ENCODE measurements at regions not wholly inside any gene's neighbourhood (a gene's known extent, or its start where the extent isn't known, plus 50 kb on each side); places are given as distances from the start of the nearest gene placed in this dataset.

- Histone ChIP-seq H3K27ac (ENCODE audit: low read depth, low read length) (no peak overlapping the region), H3K4ac (ENCODE audit: low read depth, low read length) (no peak overlapping the region), H2AFZ (ENCODE audit: insufficient read depth, low read length, poor library complexity) (no peak overlapping the region), H3K23ac (ENCODE audit: low read length) (no peak overlapping the region), H3K14ac (ENCODE audit: low read length) (no peak overlapping the region), H2AK5ac (ENCODE audit: low read length) (no peak overlapping the region), H3K18ac (ENCODE audit: low read length) (no peak overlapping the region), H3K79me1 (ENCODE audit: low read length) (peaks cover 5% of the 10 kb centered on the region), H3K27me3 (ENCODE audit: insufficient read depth, low read length) (no peaks in the 10 kb centered on the region), H3K4me3 (ENCODE audit: low read depth, low read length) (no peak overlapping the region), H3K9ac (ENCODE audit: low read length) (no peak overlapping the region), H3K36me3 (ENCODE audit: control insufficient read depth in 1 of 2, insufficient read depth in 2 of 2, low read length in 2 of 2) (no peaks in the 10 kb centered on the region), H2BK5ac (ENCODE audit: low read depth, low read length, poor library complexity) (no peak overlapping the region), H4K91ac (ENCODE audit: low read depth, low read length) (no peak overlapping the region), H4K12ac (ENCODE audit: low read depth, low read length) (no peak overlapping the region), H2BK12ac (ENCODE audit: low read length) (no peak overlapping the region), H3K79me2 (ENCODE audit: control insufficient read depth, insufficient read depth, low read length, poor library complexity) (peaks cover 2% of the 10 kb centered on the region), H3K4me1 (ENCODE audit: control insufficient read depth in 1 of 2, insufficient read depth in 2 of 2, low read length in 2 of 2) (peaks cover 5% of the 10 kb centered on the region in 2 experiments), H2BK120ac (ENCODE audit: insufficient read depth, low read length, poor library complexity) (no peak overlapping the region), H3K4me2 (ENCODE audit: low read length) (no peak overlapping the region), H3K9me3 (ENCODE audit: insufficient read depth, low read depth, low read length) (no peaks in the 10 kb centered on the region), H4K8ac (ENCODE audit: low read depth, low read length) (no peak overlapping the region)
- WGBS (ENCODE audit: extremely low coverage, insufficient coverage, insufficient read length): no CpG with 5 or more reads among the region's 2 CpGs
- DNase-seq: no peak
Measured at GRCh38 chr2:105574796-105575344, 169.8 kb upstream of the NCK2 start.

- Histone ChIP-seq H2BK5ac (ENCODE audit: low read depth, low read length, poor library complexity) (no peak overlapping the region), H4K12ac (ENCODE audit: low read depth, low read length) (no peak overlapping the region), H3K36me3 (ENCODE audit: control insufficient read depth in 1 of 2, insufficient read depth in 2 of 2, low read length in 2 of 2) (no peaks in the 10 kb centered on the region), H4K8ac (ENCODE audit: low read depth, low read length) (no peak overlapping the region), H3K4me1 (ENCODE audit: control insufficient read depth in 1 of 2, insufficient read depth in 2 of 2, low read length in 2 of 2) (peaks cover 5% of the 10 kb centered on the region in 2 experiments), H2AK5ac (ENCODE audit: low read length) (no peak overlapping the region), H3K79me2 (ENCODE audit: control insufficient read depth, insufficient read depth, low read length, poor library complexity) (peaks cover 2% of the 10 kb centered on the region), H3K9ac (ENCODE audit: low read length) (no peak overlapping the region), H3K4ac (ENCODE audit: low read depth, low read length) (no peak overlapping the region), H3K4me2 (ENCODE audit: low read length) (no peak overlapping the region), H3K9me3 (ENCODE audit: insufficient read depth, low read depth, low read length) (no peaks in the 10 kb centered on the region), H3K27me3 (ENCODE audit: insufficient read depth, low read length) (no peaks in the 10 kb centered on the region), H2BK120ac (ENCODE audit: insufficient read depth, low read length, poor library complexity) (no peak overlapping the region), H3K27ac (ENCODE audit: low read depth, low read length) (no peak overlapping the region), H3K79me1 (ENCODE audit: low read length) (peaks cover 5% of the 10 kb centered on the region), H3K4me3 (ENCODE audit: low read depth, low read length) (no peak overlapping the region), H3K18ac (ENCODE audit: low read length) (no peak overlapping the region), H3K23ac (ENCODE audit: low read length) (no peak overlapping the region), H2BK12ac (ENCODE audit: low read length) (no peak overlapping the region), H2AFZ (ENCODE audit: insufficient read depth, low read length, poor library complexity) (no peak overlapping the region), H4K91ac (ENCODE audit: low read depth, low read length) (no peak overlapping the region), H3K14ac (ENCODE audit: low read length) (no peak overlapping the region)
- no CpG with 5 or more reads among the region's 8 CpGs for WGBS (ENCODE audit: extremely low coverage, insufficient coverage, insufficient read length)
- DNase-seq: no peak
Measured at GRCh38 chr2:105573910-105574655, 170.6 kb upstream of the NCK2 start.

DNA sequence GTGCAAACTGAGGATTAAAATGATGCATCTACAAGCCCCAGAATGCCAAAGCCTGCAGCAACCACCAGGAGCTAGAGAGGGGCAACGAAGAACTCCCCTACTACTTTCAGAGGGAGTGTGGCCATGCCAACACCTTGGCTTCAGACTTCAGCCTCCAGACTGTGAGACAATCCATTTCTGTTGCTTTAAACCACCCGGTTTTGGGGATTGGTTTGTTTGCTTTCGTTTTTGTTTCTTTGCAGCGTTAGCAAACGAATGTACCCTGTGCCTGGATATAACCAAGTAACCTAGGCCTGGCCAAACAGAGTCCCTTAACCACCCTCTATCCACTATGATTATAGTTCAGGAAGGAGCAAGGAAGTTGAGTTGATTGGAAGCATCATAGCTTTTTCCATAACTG is 171.2 kb upstream of the NCK2 start:
- Histone ChIP-seq H3K36me3 (ENCODE audit: control insufficient read depth in 1 of 2, insufficient read depth in 2 of 2, low read length in 2 of 2) (no peaks in the 10 kb centered on the region), H2BK5ac (ENCODE audit: low read depth, low read length, poor library complexity) (no peak overlapping the region), H3K4me1 (ENCODE audit: control insufficient read depth in 1 of 2, insufficient read depth in 2 of 2, low read length in 2 of 2) (peaks cover 5% of the 10 kb centered on the region in 2 experiments), H2AFZ (ENCODE audit: insufficient read depth, low read length, poor library complexity) (no peak overlapping the region), H3K4ac (ENCODE audit: low read depth, low read length) (no peak overlapping the region), H3K79me1 (ENCODE audit: low read length) (peaks cover 5% of the 10 kb centered on the region), H3K4me3 (ENCODE audit: low read depth, low read length) (no peak overlapping the region), H3K9ac (ENCODE audit: low read length) (no peak overlapping the region), H4K12ac (ENCODE audit: low read depth, low read length) (no peak overlapping the region), H3K23ac (ENCODE audit: low read length) (no peak overlapping the region), H2AK5ac (ENCODE audit: low read length) (no peak overlapping the region), H3K14ac (ENCODE audit: low read length) (no peak overlapping the region), H4K8ac (ENCODE audit: low read depth, low read length) (no peak overlapping the region), H3K18ac (ENCODE audit: low read length) (no peak overlapping the region), H4K91ac (ENCODE audit: low read depth, low read length) (no peak overlapping the region), H3K27ac (ENCODE audit: low read depth, low read length) (no peak overlapping the region), H2BK120ac (ENCODE audit: insufficient read depth, low read length, poor library complexity) (no peak overlapping the region), H3K4me2 (ENCODE audit: low read length) (no peak overlapping the region), H2BK12ac (ENCODE audit: low read length) (no peak overlapping the region), H3K9me3 (ENCODE audit: insufficient read depth, low read depth, low read length) (no peaks in the 10 kb centered on the region), H3K27me3 (ENCODE audit: insufficient read depth, low read length) (no peaks in the 10 kb centered on the region), H3K79me2 (ENCODE audit: control insufficient read depth, insufficient read depth, low read length, poor library complexity) (peaks cover 2% of the 10 kb centered on the region)
- no CpG with 5 or more reads among the region's 5 CpGs for WGBS (ENCODE audit: extremely low coverage, insufficient coverage, insufficient read length)
- DNase-seq: no peak

DNA sequence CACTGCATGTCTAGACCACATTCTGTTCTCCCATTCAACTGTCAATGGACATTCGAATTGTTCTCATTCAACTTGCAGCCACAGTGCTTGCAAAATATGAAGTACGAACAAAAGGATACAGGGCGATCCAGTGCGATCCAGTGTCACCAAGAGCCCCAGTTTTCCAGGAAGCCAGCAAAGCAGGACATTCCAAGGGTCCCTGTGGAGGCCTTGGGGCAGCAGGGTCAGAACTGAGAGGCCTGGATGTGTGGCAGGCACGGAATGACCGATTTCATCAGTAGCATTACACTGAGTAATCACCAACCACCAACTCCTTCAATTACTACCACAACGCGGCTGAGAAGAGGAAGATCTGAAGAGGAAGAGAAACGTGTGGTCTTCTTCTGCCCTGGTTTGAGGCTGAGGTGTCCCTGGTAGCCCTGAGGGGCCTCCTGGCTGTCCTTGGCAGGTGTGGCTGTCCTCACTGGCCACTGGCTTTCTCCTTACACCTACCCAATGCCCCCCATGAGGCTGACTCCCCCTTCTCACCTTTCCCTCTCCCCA is 172.7 kb upstream of the FHL2 start:
- Histone ChIP-seq H3K4me1 (ENCODE audit: control insufficient read depth in 1 of 2, insufficient read depth in 2 of 2, low read length in 2 of 2) (peaks cover under 1% of the 10 kb centered on the region in 2 experiments), H3K79me1 (ENCODE audit: low read length) (peaks cover under 1% of the 10 kb centered on the region), H3K36me3 (ENCODE audit: control insufficient read depth in 1 of 2, insufficient read depth in 2 of 2, low read length in 2 of 2) (no peaks in the 10 kb centered on the region), H4K12ac (ENCODE audit: low read depth, low read length) (no peak overlapping the region), H3K9ac (ENCODE audit: low read length) (no peak overlapping the region), H2BK12ac (ENCODE audit: low read length) (no peak overlapping the region), H4K91ac (ENCODE audit: low read depth, low read length) (no peak overlapping the region), H2BK120ac (ENCODE audit: insufficient read depth, low read length, poor library complexity) (no peak overlapping the region), H3K4ac (ENCODE audit: low read depth, low read length) (no peak overlapping the region), H3K23ac (ENCODE audit: low read length) (no peak overlapping the region), H4K8ac (ENCODE audit: low read depth, low read length) (no peak overlapping the region), H3K4me3 (ENCODE audit: low read depth, low read length) (no peak overlapping the region), H3K9me3 (ENCODE audit: insufficient read depth, low read depth, low read length) (no peaks in the 10 kb centered on the region), H3K79me2 (ENCODE audit: control insufficient read depth, insufficient read depth, low read length, poor library complexity) (no peaks in the 10 kb centered on the region), H2AK5ac (ENCODE audit: low read length) (no peak overlapping the region), H3K27me3 (ENCODE audit: insufficient read depth, low read length) (no peaks in the 10 kb centered on the region), H2AFZ (ENCODE audit: insufficient read depth, low read length, poor library complexity) (no peak overlapping the region), H3K14ac (ENCODE audit: low read length) (no peak overlapping the region), H3K18ac (ENCODE audit: low read length) (no peak overlapping the region), H3K27ac (ENCODE audit: low read depth, low read length) (no peak overlapping the region), H3K4me2 (ENCODE audit: low read length) (no peak overlapping the region), H2BK5ac (ENCODE audit: low read depth, low read length, poor library complexity) (no peak overlapping the region)
- no peak for DNase-seq
- no CpG with 5 or more reads among the region's 9 CpGs for WGBS (ENCODE audit: extremely low coverage, insufficient coverage, insufficient read length)

Measured in trophoblast cell (in vitro differentiated cells and primary cell).